ENCODE measurements at regions not wholly inside any gene's neighbourhood (a gene's known extent, or its start where the extent isn't known, plus 50 kb on each side); places are given as distances from the start of the nearest gene placed in this dataset.

DNA sequence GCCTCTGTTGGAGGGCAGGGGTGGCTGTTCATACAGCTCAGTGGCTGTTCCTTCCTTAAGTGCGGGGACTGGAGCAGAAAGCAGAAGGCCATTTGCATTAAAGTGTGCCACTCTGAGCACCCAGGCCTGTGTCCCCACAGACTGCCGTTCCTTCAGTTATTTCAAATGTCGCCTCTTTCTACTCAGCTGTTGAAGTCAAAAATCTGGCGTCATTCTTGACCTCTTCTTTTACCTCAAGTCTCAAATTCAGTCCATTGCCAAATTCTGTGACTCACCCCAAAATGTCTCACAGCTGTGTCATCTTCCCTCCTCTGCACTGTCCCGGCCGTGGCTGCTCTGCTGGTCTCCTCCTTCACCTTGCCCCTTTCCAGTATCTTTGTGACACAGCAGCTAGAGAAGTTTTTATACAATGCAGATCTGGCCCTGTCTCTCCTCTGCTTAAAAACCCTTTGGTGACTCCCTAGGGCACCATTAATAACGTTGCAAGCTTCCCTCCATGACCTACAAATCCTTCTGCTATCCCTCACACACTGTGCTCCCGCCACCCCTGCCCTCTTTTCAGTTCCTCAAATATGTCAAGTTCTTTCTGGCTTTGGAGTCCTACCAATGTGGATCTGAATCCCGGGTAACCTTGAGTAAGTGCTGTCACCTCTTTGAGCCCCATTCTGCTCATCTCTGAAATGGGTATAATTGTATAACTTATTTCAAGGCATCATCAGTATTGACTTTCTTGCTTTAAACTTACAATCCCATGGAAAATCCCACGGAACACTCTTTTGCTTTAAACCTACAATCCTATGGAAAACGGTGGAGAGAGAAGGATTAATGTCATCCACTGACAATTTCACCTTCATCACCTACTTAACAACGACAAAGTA, 98.3 kb upstream of the BOD1 start:
- no peak overlapping the region for H3K4me3 ChIP-seq (ENCODE audit: low read depth, low read length)
- peaks cover 17% of the 10 kb centered on the region for H3K4me1 ChIP-seq (ENCODE audit: control insufficient read depth, insufficient read depth, low read length)
- 77% methylated on average over 9 of the region's 12 CpGs for WGBS (ENCODE audit: insufficient coverage)

DNA sequence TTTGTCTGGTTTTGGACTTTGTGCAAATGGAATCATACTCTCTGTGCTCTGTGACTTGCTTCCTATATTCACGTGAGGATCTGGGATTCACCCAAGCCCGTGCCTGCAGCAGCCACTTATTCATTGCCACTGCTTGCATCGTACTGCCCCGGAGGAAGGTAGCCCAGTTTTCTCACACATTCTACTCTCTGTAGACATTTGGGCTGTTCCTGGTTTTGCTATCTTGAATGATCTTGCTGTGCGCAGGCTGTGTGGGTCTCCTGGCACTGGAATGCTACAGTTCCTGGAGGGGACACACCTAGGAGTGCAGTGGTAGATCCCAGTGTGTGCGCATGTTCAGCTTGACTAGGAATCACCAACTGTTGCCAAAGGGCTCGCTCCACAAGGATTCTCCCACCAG, 99.2 kb upstream of the BOD1 start:
- Histone ChIP-seq H3K4me3 (ENCODE audit: low read depth, low read length) (no peak overlapping the region), H3K4me1 (ENCODE audit: control insufficient read depth, insufficient read depth, low read length) (peaks cover 25% of the 10 kb centered on the region), H3K27ac (ENCODE audit: low read depth, low read length) (no peak overlapping the region), H3K27me3 (ENCODE audit: control insufficient read depth, insufficient read depth, low read length) (no peaks in the 10 kb centered on the region), H3K9me3 (ENCODE audit: control insufficient read depth, insufficient read depth, low read length) (no peaks in the 10 kb centered on the region), H3K36me3 (ENCODE audit: control insufficient read depth, insufficient read depth, low read length) (no peaks in the 10 kb centered on the region)
- no peak for DNase-seq (ENCODE audit: low read depth in 4 of 6, low spot score in 6 of 6)
- 100% methylated on average over 3 of the region's 7 CpGs for WGBS (ENCODE audit: insufficient coverage)

More for the DNA sequence above, 98.3 kb upstream of the BOD1 start:
- Histone ChIP-seq H3K36me3 (ENCODE audit: control insufficient read depth, insufficient read depth, low read length) (no peaks in the 10 kb centered on the region), H3K27me3 (ENCODE audit: control insufficient read depth, insufficient read depth, low read length) (no peaks in the 10 kb centered on the region), H3K27ac (ENCODE audit: low read depth, low read length) (no peak overlapping the region), H3K9me3 (ENCODE audit: control insufficient read depth, insufficient read depth, low read length) (no peaks in the 10 kb centered on the region)
- DNase-seq (ENCODE audit: low read depth in 4 of 6, low spot score in 6 of 6), result no peak

DNA sequence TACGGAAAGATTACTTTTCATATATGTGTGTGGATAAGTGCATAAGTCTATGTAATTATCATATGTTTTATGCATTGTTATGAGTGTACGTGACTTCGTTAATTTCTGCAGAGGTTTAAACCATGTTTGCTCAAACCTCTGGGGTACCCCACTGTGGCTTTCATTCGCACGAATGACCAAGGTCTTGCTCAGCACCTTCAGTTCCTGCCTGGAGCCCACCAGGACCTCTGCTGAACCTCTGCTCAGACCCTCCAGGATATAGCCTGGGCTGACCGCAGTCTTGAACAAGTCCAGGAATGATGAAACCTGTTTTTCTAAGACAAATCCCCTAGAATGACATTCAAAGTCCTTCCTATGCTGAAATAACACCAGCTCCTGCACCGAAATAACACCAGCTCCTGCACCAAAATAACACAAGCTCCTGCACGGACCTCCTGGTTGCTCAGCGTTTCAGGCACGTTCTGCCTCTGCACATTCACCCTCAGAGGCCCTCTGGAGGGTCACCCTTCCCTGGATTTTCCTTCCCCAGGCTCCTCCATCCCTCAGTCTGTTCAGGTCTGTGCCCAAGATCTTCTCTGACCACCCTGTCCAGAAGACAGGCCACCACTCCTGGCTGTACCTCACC, 99.7 kb upstream of the BOD1 start:
- Histone ChIP-seq H3K27me3 (ENCODE audit: control insufficient read depth, insufficient read depth, low read length) (no peaks in the 10 kb centered on the region), H3K4me1 (ENCODE audit: control insufficient read depth, insufficient read depth, low read length) (peaks cover 30% of the 10 kb centered on the region), H3K9me3 (ENCODE audit: control insufficient read depth, insufficient read depth, low read length) (no peaks in the 10 kb centered on the region), H3K36me3 (ENCODE audit: control insufficient read depth, insufficient read depth, low read length) (no peaks in the 10 kb centered on the region), H3K4me3 (ENCODE audit: low read depth, low read length) (no peak overlapping the region), H3K27ac (ENCODE audit: low read depth, low read length) (no peak overlapping the region)
- 88% methylated on average over 10 of the region's 10 CpGs for WGBS (ENCODE audit: insufficient coverage)
- DNase-seq (ENCODE audit: low read depth in 4 of 6, low spot score in 6 of 6), result no peak

DNA sequence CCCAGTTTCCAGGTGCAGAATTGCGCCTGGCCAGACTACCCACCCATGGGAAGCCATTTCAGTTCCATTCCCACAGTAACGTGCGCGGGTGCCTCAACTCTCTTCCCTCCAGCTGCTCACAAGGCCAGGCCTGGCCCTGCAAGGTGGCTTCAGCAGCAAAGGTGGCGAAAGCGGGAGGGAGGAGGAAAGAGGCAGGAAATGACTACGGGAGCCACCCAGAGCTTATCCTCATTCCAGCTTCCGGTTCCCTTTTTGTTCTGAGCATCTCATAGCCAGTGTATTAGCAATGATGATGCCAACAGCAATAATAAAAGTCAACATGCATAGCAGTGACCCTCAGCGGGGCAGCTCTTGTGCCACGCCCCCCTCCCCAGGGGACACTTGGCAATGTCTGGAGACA, 101.5 kb upstream of the BOD1 start:
- WGBS (ENCODE audit: insufficient coverage), result 59% methylated on average over 8 of the region's 10 CpGs
- no peaks in the 10 kb centered on the region for H3K27me3 ChIP-seq (ENCODE audit: control insufficient read depth, insufficient read depth, low read length)
- no peaks in the 10 kb centered on the region for H3K9me3 ChIP-seq (ENCODE audit: control insufficient read depth, insufficient read depth, low read length)
- no peak overlapping the region for H3K4me3 ChIP-seq (ENCODE audit: low read depth, low read length)
- peak in 1 of 6 donors; percentile 20 for DNase-seq (ENCODE audit: low read depth in 4 of 6, low spot score in 6 of 6)
- no peak overlapping the region for H3K27ac ChIP-seq (ENCODE audit: low read depth, low read length)
- peaks cover 37% of the 10 kb centered on the region for H3K4me1 ChIP-seq (ENCODE audit: control insufficient read depth, insufficient read depth, low read length)
- no peaks in the 10 kb centered on the region for H3K36me3 ChIP-seq (ENCODE audit: control insufficient read depth, insufficient read depth, low read length)

DNA sequence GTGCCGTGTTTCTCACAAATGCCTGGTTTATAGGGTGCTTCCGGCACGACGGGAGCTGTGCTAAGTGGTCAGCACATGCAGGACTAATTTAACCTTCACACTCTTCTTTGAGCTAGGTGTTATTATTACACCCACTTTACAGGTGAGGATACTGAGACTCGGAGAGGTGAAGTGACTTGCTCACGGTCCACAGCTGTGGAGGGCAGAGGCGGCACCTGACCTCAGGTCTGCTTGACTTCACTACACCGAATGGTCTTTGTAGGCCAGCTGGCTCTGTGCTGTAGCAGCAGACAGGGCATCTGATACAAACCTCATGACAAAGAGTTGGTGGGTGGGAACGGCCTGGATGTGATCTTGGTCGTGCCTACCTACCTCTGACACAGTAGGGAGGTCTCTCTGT, 102.0 kb upstream of the BOD1 start:
- Histone ChIP-seq H3K4me3 (ENCODE audit: low read depth, low read length) (no peak overlapping the region), H3K4me1 (ENCODE audit: control insufficient read depth, insufficient read depth, low read length) (peaks cover 37% of the 10 kb centered on the region), H3K27me3 (ENCODE audit: control insufficient read depth, insufficient read depth, low read length) (no peaks in the 10 kb centered on the region), H3K36me3 (ENCODE audit: control insufficient read depth, insufficient read depth, low read length) (no peaks in the 10 kb centered on the region), H3K9me3 (ENCODE audit: control insufficient read depth, insufficient read depth, low read length) (no peaks in the 10 kb centered on the region), H3K27ac (ENCODE audit: low read depth, low read length) (no peak overlapping the region)
- WGBS (ENCODE audit: insufficient coverage), result 50% methylated on average over 7 of the region's 10 CpGs
- no peak for DNase-seq (ENCODE audit: low read depth in 4 of 6, low spot score in 6 of 6)

DNA sequence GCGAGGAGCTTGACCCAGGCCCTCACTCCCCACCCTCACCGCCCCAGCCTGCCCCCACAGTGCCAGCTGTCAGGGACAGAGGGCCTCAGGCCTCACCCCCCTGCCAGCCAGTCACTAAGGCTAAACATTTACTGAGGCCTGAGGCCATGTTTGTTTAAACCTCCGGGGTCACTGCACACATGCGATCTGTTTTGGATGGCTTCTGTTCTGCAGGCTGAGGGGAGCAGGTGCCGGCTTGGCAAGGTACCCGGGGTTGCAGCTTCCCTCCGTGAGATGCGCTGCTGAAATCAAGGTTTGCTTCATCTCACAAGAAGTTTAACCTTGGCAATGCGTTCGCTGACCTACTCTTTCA, 103.3 kb upstream of the BOD1 start:
- WGBS (ENCODE audit: insufficient coverage), result 19% methylated on average over 10 of the region's 10 CpGs
- peak in 2 of 6 donors; percentile 72 to 80 for DNase-seq (ENCODE audit: low read depth in 4 of 6, low spot score in 6 of 6)
- Histone ChIP-seq H3K27me3 (ENCODE audit: control insufficient read depth, insufficient read depth, low read length) (no peaks in the 10 kb centered on the region), H3K36me3 (ENCODE audit: control insufficient read depth, insufficient read depth, low read length) (no peaks in the 10 kb centered on the region), H3K4me3 (ENCODE audit: low read depth, low read length) (no peak overlapping the region), H3K27ac (ENCODE audit: low read depth, low read length) (no peak overlapping the region), H3K4me1 (ENCODE audit: control insufficient read depth, insufficient read depth, low read length) (peaks cover 37% of the 10 kb centered on the region), H3K9me3 (ENCODE audit: control insufficient read depth, insufficient read depth, low read length) (no peaks in the 10 kb centered on the region)

DNA sequence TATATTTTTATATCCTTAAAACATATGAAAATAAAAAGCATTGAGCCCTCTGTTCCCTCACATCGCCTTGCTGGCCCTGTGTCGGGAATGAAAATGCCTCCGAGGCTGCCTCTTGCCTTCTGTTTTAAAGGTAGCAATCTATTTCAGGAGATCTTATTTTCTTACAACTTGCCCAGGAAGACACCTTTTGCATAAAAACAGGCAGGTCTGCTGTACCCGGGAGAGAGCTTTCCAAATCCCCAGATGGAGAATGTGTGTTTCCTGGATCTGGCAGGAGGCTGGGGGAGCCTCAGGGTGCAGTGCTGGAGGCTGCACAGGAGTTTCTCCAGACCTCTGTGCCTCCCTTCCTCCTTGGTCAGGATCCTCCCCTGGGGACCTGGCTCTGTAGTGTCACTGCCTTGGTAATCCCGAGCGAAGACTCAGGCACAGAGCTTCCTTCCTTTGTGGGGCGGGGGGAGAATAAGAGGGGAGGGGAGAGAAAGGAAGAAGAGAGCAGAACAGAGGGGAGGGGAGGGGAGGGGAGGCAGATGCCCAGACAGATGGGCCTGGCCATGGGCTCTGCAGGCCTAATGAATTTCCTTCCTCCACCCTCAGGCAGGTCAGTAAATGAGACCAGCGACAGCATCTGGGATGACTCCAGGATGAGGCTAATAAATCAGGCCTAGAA, 104.0 kb upstream of the BOD1 start:
- WGBS (ENCODE audit: insufficient coverage), result 23% methylated on average over 1 of the region's 8 CpGs
- Histone ChIP-seq H3K27me3 (ENCODE audit: control insufficient read depth, insufficient read depth, low read length) (no peaks in the 10 kb centered on the region), H3K9me3 (ENCODE audit: control insufficient read depth, insufficient read depth, low read length) (no peaks in the 10 kb centered on the region), H3K36me3 (ENCODE audit: control insufficient read depth, insufficient read depth, low read length) (no peaks in the 10 kb centered on the region), H3K4me1 (ENCODE audit: control insufficient read depth, insufficient read depth, low read length) (peaks cover 37% of the 10 kb centered on the region), H3K4me3 (ENCODE audit: low read depth, low read length) (no peak overlapping the region), H3K27ac (ENCODE audit: low read depth, low read length) (peak overlapping the region; percentile 50)
- DNase-seq (ENCODE audit: low read depth in 4 of 6, low spot score in 6 of 6), result peak in 4 of 6 donors; percentile 55 to 90 (median 78)

DNA sequence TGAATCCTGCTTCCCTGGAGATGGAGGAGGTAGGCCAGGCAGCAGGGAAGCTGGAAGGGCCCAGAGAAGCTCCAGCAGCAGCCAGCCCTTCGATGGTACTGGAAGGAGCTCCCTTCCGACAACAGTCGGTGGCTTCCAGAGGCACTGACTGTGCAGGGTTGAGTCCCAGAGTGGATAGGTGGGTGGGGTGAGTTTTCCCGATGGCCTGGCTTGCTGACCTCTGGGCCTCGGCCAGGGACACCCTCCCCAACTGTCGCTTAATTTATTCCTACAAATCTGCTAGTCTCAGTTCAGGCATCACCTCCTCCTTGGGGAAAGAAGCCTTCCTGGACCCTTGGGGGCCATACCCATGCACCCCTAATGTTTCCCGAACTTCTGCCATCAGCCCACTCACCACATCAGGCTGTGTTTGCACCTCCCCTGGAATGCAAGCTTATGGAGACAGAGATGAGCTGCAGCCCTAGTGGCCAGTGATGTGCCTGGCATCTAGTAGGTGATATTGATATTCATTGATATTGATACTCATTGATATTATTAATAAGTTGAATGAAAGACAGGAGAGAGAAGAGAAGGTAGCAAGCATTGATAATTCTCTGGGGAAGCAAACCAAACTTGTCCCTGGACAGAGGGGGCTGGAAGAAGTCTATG, 104.6 kb upstream of the BOD1 start:
- DNase-seq (ENCODE audit: low read depth in 4 of 6, low spot score in 6 of 6), result no peak
- no peaks in the 10 kb centered on the region for H3K27me3 ChIP-seq (ENCODE audit: control insufficient read depth, insufficient read depth, low read length)
- H3K36me3 ChIP-seq (ENCODE audit: control insufficient read depth, insufficient read depth, low read length), result no peaks in the 10 kb centered on the region
- H3K9me3 ChIP-seq (ENCODE audit: control insufficient read depth, insufficient read depth, low read length), result no peaks in the 10 kb centered on the region
- no peak overlapping the region for H3K4me3 ChIP-seq (ENCODE audit: low read depth, low read length)
- WGBS (ENCODE audit: insufficient coverage), result 19% methylated on average over 5 of the region's 7 CpGs
- no peak overlapping the region for H3K27ac ChIP-seq (ENCODE audit: low read depth, low read length)
- peaks cover 37% of the 10 kb centered on the region for H3K4me1 ChIP-seq (ENCODE audit: control insufficient read depth, insufficient read depth, low read length)

DNA sequence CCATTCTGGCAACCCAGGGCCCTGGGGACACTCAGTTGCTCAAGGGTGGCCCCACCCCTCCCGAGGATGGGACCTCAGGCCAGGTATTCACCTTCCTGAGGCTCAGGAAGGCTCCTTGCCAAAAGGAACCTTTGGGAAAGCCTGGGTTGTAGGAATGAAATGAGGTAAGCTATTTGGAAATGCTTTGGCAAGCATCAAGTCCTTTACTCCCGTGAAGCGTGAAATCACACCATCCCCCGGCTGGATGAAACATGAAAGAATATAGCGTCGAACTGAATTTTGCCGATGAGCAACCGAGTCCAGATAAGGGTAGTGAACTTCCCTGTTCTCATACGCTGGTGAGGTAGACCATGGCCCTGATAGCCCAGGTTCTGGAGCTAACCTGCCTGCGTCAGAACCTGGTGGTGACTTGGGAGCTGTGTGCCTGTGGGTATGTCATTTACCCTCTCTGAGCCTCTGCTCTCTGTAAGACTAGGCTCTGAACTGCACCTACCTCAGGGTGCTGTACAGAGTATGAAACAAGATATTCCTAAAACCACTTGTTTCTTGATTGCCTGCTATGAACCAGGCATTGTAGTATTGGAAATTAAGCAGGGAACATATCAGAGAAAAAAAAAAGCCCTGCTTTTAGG, 105.3 kb upstream of the BOD1 start:
- WGBS (ENCODE audit: insufficient coverage), result 62% methylated on average over 10 of the region's 10 CpGs
- peaks cover 37% of the 10 kb centered on the region for H3K4me1 ChIP-seq (ENCODE audit: control insufficient read depth, insufficient read depth, low read length)
- H3K4me3 ChIP-seq (ENCODE audit: low read depth, low read length), result no peak overlapping the region

More for the DNA sequence above, 105.3 kb upstream of the BOD1 start:
- H3K27ac ChIP-seq (ENCODE audit: low read depth, low read length), result no peak overlapping the region
- H3K27me3 ChIP-seq (ENCODE audit: control insufficient read depth, insufficient read depth, low read length), result no peaks in the 10 kb centered on the region
- no peaks in the 10 kb centered on the region for H3K36me3 ChIP-seq (ENCODE audit: control insufficient read depth, insufficient read depth, low read length)
- no peaks in the 10 kb centered on the region for H3K9me3 ChIP-seq (ENCODE audit: control insufficient read depth, insufficient read depth, low read length)
- peak in 2 of 6 donors; percentile 21 to 27 for DNase-seq (ENCODE audit: low read depth in 4 of 6, low spot score in 6 of 6)
